ENCODE measurements at regions not wholly inside any gene's neighbourhood (a gene's known extent, or its start where the extent isn't known, plus 50 kb on each side); places are given as distances from the start of the nearest gene placed in this dataset.

GRCh38 chr20:43798291-43799149 is 71.7 kb upstream of the GTSF1L start:
- no peaks in the 10 kb centered on the region for H3K36me3 Mint-ChIP-seq (ENCODE audit: low read depth)
- no peak for TF ChIP-seq CTCF (IDR thresholded peaks at IDR 0.05)
- peaks cover 2% of the 10 kb centered on the region for H3K27me3 Mint-ChIP-seq
- no peak overlapping the region for H3K4me3 Mint-ChIP-seq
- intact Hi-C loops (cut with micrococcal nuclease) = no loop called here
- H3K4me1 Mint-ChIP-seq (ENCODE audit: low read depth) = peaks cover 15% of the 10 kb centered on the region
- no peak for DNase-seq
- H3K9me3 Mint-ChIP-seq = peaks cover 4% of the 10 kb centered on the region
- ChIA-PET CTCF (interaction anchor here (0.8 to 1.4 kb wide), 2 partner anchors 26 to 282 kb away, joined by 3 read pairs; no protein-coding TSS in a partner anchor), POLR2A (interaction anchor here (0.6 kb wide), 1 partner anchor 15 kb away, joined by 3 read pairs; no protein-coding TSS in a partner anchor)
- ATAC-seq = no peak
- no peak overlapping the region for H3K27ac Mint-ChIP-seq

- H3K36me3 Mint-ChIP-seq (ENCODE audit: low read depth) = peaks cover 2% of the 10 kb centered on the region
- H3K4me1 Mint-ChIP-seq (ENCODE audit: low read depth) = peaks cover 7% of the 10 kb centered on the region
- no peak for TF ChIP-seq CTCF (IDR thresholded peaks at IDR 0.05)
- intact Hi-C loops (cut with micrococcal nuclease) = no loop called here
- peaks cover 7% of the 10 kb centered on the region for H3K9me3 Mint-ChIP-seq
- DNase-seq (no peak), ATAC-seq (no peak)
- no peak overlapping the region for H3K27ac Mint-ChIP-seq
- H3K4me3 Mint-ChIP-seq = no peak overlapping the region
- ChIA-PET POLR2A (interaction anchor here (1.4 kb wide), 1 partner anchor 13 kb away, joined by 3 read pairs; no protein-coding TSS in a partner anchor), CTCF (interaction anchor here (0.6 to 0.7 kb wide), 2 partner anchors 59 to 248 kb away, joined by 3 read pairs; no protein-coding TSS in a partner anchor)
- H3K27me3 Mint-ChIP-seq = peaks cover 12% of the 10 kb centered on the region
Observed at GRCh38 chr20:43794326-43794725, 67.5 kb upstream of the GTSF1L start.

- intact Hi-C loops (cut with micrococcal nuclease) = no loop called here
- H3K4me3 Mint-ChIP-seq = no peak overlapping the region
- CTCF ChIA-PET = no interaction called here
- peaks cover 12% of the 10 kb centered on the region for H3K27me3 Mint-ChIP-seq
- no peak overlapping the region for H3K27ac Mint-ChIP-seq
- ATAC-seq = no peak
- TF ChIP-seq CTCF (IDR thresholded peaks at IDR 0.05) = no peak
- H3K9me3 Mint-ChIP-seq = peaks cover 5% of the 10 kb centered on the region
- H3K4me1 Mint-ChIP-seq (ENCODE audit: low read depth) = peaks cover 3% of the 10 kb centered on the region
- peaks cover 2% of the 10 kb centered on the region for H3K36me3 Mint-ChIP-seq (ENCODE audit: low read depth)
- no peak for DNase-seq
- POLR2A ChIA-PET = no interaction called here
Observed at GRCh38 chr20:43789593-43789992, 62.8 kb upstream of the GTSF1L start.

- Mint-ChIP-seq H3K27ac (no peak overlapping the region), H3K36me3 (ENCODE audit: low read depth) (peaks cover 2% of the 10 kb centered on the region), H3K4me1 (ENCODE audit: low read depth) (peaks cover 5% of the 10 kb centered on the region), H3K27me3 (peaks cover 10% of the 10 kb centered on the region), H3K9me3 (peaks cover 5% of the 10 kb centered on the region), H3K4me3 (no peak overlapping the region)
- DNase-seq (no peak), ATAC-seq (no peak)
- intact Hi-C loops (cut with micrococcal nuclease) = no loop called here
- no peak for TF ChIP-seq CTCF (IDR thresholded peaks at IDR 0.05)
- ChIA-PET POLR2A (no interaction called here), CTCF (interaction anchor here (1.2 kb wide), 1 partner anchor 195 kb away, joined by 3 read pairs; no protein-coding TSS in a partner anchor)
Observed at GRCh38 chr20:43787937-43788336, 61.1 kb upstream of the GTSF1L start.

- H3K4me1 Mint-ChIP-seq (ENCODE audit: low read depth) = peaks cover 11% of the 10 kb centered on the region
- intact Hi-C loops (cut with micrococcal nuclease) = no loop called here
- no peak for DNase-seq
- peaks cover 5% of the 10 kb centered on the region for H3K9me3 Mint-ChIP-seq
- no peak overlapping the region for H3K4me3 Mint-ChIP-seq
- no peak for ATAC-seq
- TF ChIP-seq CTCF (IDR thresholded peaks at IDR 0.05) = no peak
- CTCF ChIA-PET = interaction anchor here (1.2 kb wide), 1 partner anchor 196 kb away, joined by 3 read pairs; no protein-coding TSS in a partner anchor
- POLR2A ChIA-PET = no interaction called here
- H3K27me3 Mint-ChIP-seq = peaks cover under 1% of the 10 kb centered on the region
- H3K36me3 Mint-ChIP-seq (ENCODE audit: low read depth) = peaks cover 4% of the 10 kb centered on the region
- no peak overlapping the region for H3K27ac Mint-ChIP-seq
Observed at GRCh38 chr20:43786885-43787284, 60.1 kb upstream of the GTSF1L start.

Data from activated CD8-positive, alpha-beta T cell treated with anti-CD3 and anti-CD28 coated beads for 36 hours (primary cell).